ENCODE measurements at regions not wholly inside any gene's neighbourhood (a gene's known extent, or its start where the extent isn't known, plus 50 kb on each side); places are given as distances from the start of the nearest gene placed in this dataset.
"Not testable (repeated sequence)": the region's sequence is repeated elsewhere in the genome, so short reads cannot be mapped to it uniquely, and the experiment has no call there.

DNA sequence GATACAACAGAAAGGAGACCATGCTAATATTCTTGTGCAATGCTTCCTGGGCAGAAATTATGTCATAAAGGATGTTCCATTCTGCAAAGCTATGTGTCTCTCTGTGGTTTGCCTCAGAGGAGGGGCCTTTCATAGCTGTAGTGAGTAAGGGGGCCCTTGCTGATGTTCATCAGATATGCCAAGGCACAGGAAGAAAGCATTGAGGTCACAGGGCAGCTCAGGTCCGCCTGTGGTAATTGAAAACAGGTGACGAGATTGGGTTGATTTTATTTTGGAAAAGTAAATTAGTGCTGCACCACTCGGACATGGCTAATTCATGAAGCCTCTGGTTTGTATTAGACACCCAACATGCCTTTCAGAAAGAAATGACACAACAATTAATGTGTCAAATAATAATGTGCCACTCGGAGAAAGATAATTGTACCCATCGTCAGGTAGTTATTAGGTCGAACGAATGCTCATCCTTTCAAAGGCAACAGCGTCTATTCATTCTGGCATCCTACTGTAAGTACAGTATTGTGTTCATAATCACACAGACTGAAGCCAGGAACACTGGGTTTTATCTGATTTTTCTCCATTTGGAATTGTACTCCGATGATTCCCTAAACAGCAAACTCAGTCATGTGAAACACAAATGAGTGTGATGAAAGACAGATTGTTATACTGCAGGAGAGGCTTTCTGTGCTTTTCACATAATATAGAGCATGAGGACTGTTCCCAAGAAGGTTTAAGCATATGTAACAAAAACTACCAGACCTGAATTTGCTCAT lies 421.6 kb upstream of the KLF12 start:
- no peak for DNase-seq

GRCh38 chr13:74555276-74555625 lies 421.0 kb upstream of the KLF12 start:
- DNase-seq = no peak

- DNase-seq = no peak
These were observed 420.5 kb upstream of the KLF12 start for GRCh38 chr13:74554569-74555275.

DNA sequence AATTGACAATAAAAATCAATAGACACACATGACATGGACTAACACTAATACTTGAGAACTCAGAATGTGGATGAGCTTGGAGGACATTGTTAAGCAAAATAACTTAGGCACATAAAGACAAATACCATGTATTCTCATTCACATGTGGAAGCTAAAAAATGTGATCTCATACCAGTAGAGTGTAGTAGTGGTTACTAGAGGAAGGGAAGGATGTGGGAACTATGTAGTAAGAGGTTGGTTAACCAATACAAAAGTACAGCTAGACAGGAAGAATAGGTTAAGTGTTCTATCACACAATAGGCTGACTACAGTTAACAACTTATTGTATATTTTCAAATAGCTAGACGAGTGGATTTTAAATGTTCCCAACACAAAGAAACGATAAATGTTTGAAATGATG lies 415.8 kb upstream of the KLF12 start:
- no peak for DNase-seq

GRCh38 chr13:74536649-74537048 lies 402.4 kb upstream of the KLF12 start:
- DNase-seq = not testable (repeated sequence)

DNA sequence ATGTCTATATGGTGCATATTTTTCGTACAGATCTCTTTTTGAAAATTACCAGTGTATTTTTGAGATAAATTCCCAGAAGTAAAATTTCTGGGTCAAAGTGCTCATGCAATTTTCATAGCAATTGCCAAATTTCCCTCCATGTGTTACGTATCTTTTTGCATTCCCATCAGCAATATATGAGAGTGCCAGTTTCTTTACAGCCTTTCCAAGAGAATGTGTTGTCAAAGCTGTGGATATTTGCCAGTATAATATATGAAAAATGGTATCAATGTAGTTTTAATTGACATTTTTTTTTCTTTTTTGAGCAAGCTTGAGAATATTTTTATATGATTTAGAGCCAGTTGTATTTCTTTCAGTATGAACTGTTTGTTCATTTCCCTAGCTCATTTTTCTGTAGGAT lies 399.0 kb upstream of the KLF12 start:
- DNase-seq = no peak

GRCh38 chr13:74530011-74530410 lies 395.8 kb upstream of the KLF12 start:
- DNase-seq = no peak

DNA sequence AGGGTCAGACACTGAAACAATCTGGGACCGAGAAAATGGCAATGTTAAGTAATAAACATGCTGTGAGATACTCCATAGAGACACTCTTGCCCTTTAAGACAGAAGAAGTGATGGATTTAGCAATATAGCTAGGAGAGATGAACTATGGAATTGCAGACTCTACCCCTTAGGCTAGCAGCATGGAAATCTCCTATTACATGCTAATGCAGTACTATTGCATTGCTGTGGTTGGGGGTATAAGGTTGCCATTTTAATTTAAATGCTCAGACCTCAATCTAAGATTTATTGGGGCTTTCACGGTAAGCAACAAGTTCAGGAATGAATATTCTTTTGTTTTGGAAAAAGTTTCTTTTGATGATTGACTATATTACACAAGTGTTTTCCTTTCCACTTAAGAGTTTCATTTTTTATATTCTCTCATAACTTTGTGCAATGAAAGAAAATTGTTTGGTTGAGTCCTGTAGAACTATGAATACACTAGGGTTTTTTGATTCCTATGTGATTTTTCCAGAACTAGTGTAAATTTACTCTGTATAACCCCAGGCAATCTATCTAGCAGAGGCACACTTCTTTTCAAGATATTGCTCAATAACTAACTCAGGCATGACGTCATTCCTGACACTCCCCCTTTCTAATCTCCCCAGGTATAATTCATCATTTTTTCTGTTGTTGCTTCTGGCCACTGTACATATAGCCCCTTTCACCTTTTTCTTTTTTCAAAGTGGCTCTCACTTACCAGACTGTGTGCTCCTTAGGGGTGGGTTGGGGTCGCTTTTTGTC lies 394.7 kb upstream of the KLF12 start:
- DNase-seq = no peak

- DNase-seq = no peak
These were observed 388.9 kb upstream of the KLF12 start for GRCh38 chr13:74523057-74523456.

GRCh38 chr13:74511523-74511922 lies 377.3 kb upstream of the KLF12 start:
- no peak for DNase-seq

DNA sequence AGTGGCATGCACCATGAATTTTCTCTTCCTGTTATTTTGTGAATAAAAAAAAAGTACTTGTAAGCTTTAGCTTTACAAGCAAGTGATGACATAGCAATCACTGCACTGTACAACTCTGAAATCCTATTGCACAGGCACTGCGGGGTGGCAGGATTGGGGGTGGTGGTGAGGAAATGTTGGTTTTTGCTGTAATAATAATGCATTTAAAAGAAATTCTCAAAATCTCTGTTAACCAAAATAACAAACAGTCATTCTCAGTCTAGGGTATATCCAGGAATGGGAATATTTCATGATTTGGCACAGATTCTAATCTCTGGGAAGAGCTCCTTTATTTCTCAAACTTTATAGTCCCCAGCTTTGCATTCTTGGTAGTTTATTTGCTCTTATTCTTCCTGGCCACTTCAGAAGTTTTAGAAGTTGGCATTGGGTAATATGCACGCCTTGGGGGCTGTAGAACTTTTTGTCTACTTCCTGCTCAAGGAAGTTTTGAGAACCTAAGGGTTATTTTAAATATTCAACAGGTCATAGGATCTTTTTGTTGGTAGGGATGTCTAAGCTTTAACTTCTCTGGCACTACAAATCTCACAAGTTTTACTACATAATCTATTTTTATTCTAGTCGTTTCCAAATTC lies 353.0 kb upstream of the KLF12 start:
- DNase-seq = no peak

- DNase-seq = no peak
These were observed 351.6 kb upstream of the KLF12 start for GRCh38 chr13:74485757-74486156.

DNA sequence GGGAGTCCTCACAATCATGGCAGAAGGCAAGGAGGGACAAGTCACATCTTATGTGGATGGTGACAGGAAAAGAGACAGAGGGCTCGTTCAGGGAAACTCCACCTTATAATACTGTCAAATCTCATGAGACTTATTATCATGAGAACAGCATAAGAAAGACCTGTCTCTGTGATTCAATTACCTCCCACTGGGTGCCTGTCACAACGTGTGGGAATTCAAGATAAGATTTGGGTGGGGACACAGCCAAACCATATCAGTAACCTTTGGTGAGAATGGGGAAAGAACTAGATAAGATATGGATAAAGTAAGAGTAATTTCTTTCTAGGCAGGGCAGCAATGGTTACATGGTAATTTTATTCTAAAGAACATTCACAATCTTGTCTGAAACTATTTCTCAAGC lies 344.9 kb upstream of the KLF12 start:
- no peak for DNase-seq

- no peak for DNase-seq
These were observed 342.6 kb upstream of the KLF12 start for GRCh38 chr13:74476788-74477187.

GRCh38 chr13:74476365-74476764 lies 342.2 kb upstream of the KLF12 start:
- DNase-seq = no peak

- DNase-seq = no peak
These were observed 332.7 kb upstream of the KLF12 start for GRCh38 chr13:74466864-74467263.

- no peak for DNase-seq
These were observed 331.8 kb upstream of the KLF12 start for GRCh38 chr13:74466020-74466419.

DNA sequence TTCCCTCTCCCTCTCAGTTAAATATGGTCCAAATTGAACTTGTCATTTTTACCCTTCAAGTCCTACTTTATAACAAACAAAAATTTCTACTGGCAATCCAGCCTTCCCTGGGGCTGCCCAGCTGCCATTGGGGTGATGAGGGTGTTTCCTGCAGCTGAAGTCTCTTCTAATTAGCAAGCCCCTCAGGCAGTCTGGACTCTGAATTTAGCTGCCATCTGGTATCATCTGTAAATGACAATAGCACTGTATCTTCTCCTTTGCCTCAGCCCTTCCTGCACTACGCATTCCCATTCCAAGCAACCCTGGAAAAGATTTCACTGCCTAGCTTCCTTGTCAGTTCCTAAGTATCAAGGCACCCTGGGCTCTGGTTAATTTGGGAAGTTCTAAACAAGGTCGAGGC lies 331.1 kb upstream of the KLF12 start:
- DNase-seq = no peak

DNA sequence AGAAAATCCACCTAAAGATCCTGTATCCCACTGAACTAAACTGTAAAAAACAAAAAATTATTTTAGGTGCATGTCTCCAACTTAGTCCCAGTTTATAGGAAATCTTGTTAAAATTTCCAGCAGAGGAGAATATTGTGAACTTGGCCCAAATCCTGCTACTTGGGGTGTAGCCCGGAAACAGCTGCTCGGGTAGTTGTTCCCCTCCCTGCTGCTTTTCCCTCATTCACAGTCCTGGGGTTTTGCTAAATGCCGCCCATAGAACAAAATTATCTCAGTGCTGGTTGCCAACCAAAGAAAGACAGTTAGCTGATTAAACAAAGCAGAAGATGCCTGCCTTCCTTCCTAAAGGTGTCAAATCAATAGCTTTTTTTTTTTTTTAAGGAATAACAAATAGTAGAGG lies 330.5 kb upstream of the KLF12 start:
- DNase-seq = no peak

- no peak for DNase-seq
These were observed 326.8 kb upstream of the KLF12 start for GRCh38 chr13:74461011-74461410.

GRCh38 chr13:74452881-74453280 lies 318.7 kb upstream of the KLF12 start:
- DNase-seq = no peak

GRCh38 chr13:74452176-74452575 lies 318.0 kb upstream of the KLF12 start:
- no peak for DNase-seq

- no peak for DNase-seq
These were observed 316.8 kb upstream of the KLF12 start for GRCh38 chr13:74450964-74451363.

DNA sequence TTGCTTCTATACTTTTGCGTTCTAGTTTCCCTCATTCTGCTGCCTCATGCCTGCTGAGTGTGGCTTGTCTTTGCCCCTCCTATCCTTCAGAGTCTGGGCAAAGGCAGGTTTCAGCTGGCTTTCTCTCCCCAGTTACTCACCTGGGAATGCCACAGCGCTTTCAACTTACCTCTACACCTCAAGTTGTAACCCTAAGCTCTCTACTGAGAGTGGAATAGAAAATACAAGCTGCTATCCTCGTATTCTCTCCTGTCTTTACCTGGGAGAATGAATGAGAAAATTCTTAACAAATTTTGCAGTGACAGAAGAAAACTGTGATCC lies 316.3 kb upstream of the KLF12 start:
- no peak for DNase-seq
